ENCODE measurements at regions not wholly inside any gene's neighbourhood (a gene's known extent, or its start where the extent isn't known, plus 50 kb on each side); places are given as distances from the start of the nearest gene placed in this dataset.

GRCh38 chr17:79366988-79367571, 243.8 kb downstream of the RBFOX3 start:
- DNase-seq: no peak

DNA sequence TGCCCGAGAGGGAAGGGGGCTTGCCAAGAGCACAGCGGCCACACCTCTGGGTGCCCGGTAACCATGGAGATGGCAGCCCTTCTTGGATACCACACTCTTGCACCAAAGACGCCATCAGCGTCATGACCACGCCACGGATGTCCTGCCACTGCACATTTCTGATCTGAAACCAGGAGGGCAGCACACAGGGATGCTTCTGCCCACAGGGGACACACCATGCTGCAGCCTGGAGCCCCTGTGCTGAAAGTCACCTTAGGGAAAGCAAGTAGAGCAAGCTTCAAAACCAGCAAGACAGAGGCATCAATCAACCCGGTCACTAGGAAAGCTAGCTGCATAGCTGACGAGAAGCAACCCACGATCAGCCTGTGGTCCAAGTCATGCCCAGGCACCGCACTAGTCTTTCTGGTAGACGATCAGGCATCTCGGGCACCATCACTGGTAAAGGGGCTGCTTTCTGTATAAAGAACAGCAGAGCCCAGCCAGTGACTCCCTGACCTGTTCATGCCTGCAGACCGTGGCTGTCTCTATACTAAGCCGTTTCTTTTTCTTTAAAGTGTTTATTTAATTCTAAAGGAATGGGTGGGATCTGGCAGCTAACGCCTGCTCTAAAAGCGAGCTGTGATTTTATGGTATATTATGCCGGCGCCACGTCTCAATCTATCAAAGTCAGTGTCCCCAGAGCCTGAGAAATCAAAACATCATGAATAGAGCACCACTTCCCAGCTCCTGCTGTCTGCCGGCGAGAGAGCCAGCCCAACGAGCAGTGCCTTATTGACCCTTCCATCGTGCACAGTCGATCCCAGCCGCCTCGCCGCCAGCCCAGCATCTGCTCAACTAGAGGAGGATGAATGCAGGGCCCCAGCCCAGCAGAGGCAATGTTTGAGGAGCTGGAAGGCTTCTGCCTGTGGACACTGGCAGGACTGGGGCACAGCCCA, 244.7 kb downstream of the RBFOX3 start:
- DNase-seq: no peak

DNA sequence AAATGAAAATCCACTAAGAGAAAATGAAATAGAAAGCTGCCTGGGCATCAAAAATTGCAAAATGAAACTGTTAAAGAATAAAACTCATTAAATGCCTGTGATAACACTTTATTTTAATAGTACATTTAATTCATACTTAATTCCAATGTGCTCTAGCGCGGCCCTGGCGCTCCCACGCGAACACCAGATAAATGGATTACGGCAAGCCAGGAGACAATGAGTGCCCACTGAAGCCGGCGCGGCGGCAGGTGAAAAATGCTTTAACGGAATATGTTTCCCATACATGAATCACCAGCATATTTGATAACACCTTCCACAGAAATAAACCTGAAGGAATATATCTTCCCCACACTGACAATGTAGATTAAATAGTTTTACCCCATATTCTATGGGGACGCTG, 245.5 kb downstream of the RBFOX3 start:
- DNase-seq: no peak

- DNase-seq: no peak
These were observed 246.3 kb downstream of the RBFOX3 start for GRCh38 chr17:79364315-79365094.

DNA sequence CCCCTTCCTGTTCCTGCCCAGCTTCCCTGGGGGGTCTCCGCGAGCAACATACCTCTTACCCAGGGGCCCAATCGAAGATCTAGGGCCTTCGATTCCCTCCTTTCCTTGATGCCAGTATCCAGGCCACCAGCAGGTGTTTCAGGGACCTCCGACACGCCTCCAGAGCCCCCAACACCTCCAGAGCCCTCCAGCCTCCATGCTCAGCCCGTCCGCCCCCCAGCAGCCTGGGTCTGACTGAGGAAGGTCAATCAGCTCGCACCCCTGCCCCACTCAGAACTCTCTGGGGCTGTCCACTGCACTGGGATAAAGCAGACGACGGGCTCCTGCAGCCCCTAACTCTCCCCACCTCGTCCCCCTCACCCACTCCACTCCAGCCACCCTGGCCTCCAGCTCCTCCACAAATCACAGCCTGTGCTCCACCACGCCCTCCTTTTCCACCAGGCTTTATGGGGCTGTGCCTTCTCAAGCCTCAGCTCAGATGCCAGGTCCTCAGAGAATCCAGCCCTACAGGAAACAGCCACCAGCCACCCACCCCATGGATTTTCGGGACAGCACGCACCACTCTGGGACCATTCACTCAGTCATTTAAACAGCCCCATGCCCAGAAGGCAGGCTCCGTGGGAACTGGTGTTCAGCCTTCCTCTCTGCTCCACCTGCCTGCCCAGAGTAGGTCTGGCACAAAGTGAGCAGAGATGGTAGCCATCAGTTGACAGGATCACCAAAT, 247.1 kb downstream of the RBFOX3 start:
- no peak for DNase-seq

DNA sequence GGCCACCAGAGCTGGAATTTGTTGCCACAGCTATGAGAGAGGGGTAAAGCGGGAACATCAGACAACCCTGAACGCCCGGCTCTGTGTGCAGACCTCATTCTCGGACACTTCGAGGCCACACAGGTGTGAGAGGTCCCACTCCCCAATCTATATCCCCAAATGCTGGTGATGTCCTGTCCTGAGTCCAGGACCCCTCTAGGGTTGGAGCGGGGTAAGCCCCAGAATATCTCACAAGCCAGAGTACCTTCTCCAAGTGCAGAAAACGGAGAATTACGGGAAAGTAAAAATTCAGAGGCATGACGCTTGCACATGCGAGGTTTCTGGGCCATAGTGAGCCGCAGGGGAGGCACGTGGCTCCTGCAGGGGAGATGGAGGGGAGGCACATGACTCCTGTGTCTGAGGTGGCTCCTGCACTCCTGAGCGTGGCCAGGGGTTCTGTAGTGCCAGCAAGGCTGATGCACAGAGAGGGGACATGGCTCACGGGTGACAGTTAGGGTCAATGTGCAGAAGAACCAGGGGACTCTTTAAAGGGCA, 248.0 kb downstream of the RBFOX3 start:
- DNase-seq: no peak

GRCh38 chr17:79361873-79362771, 248.7 kb downstream of the RBFOX3 start:
- no peak for DNase-seq

DNA sequence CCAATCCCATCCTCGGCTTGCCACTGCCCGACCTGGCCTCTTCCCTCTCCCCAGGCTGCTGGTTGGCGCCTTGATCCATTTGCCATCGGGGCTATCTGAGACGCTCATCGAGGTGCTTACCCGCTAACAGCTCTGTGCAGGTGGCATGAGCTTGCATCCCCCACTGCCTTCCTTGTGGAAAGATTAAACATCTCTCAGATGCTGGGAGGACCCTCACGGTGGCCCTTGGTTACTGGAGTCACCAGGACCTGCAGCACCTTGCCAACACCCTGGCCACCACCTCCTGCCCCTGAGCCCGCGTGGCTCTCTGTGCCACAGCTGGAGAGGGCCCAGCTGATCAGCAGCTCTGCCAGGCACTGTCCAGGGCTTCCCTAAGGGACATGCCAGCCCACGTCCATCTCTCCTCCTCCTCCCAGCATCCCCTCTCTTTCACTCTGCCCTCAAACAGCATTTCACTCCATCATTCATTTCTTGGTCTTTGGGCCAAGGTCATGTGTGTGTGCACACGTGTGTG, 249.6 kb downstream of the RBFOX3 start:
- DNase-seq: no peak

DNA sequence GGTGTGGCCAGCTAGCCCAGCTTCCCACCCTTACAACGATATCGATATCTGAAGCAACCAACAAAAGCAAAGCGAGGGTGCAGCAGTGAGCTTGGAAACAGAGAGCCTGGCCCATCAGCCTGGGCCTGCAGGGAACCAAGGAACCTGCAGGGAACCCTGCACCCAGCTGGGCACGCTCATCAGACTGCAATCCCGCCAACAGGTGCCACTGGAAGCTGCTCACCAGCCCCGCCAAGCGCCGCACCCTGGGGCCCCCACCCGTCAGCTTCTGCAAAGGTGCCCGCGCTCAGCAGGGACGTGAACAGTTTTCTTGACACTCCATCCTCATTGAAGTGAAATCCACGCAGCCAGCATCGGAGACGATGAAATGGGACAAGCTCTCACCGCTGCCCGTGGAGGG, 250.7 kb downstream of the RBFOX3 start:
- DNase-seq: no peak

GRCh38 chr17:79356839-79357447, 253.9 kb downstream of the RBFOX3 start:
- no peak for DNase-seq

GRCh38 chr17:79355165-79355564, 255.7 kb downstream of the RBFOX3 start:
- no peak for DNase-seq

DNA sequence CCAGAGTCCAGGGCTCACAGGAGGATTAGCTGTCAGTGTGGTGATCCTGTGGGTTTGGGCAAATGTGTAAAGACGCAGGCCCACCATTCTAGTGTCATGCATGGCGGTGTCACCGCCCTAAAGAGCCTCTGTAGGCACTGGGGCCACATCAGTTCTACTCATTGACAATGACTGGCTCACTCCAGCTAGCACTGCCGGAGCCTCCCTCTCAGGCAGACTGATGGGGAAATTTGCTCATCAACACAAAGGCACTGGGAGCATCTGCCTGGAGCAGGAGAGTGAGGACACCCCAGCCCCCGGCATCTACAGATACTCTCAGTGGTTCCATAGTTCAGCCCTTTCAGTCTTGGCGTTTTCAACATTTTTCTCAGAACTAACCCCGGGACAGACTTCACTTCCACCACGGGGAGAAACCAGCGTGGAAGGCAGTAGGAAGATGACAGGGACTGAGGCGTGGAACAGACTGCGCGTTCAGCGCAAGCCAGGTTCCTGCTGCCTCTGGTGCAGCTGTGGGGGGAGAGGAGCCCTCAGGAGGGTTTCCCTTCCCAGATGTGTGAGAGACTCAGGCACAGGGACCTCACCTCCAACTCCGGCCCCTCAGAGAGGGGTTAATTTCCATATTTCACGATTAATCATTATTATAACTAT, 256.6 kb downstream of the RBFOX3 start:
- DNase-seq: no peak

DNA sequence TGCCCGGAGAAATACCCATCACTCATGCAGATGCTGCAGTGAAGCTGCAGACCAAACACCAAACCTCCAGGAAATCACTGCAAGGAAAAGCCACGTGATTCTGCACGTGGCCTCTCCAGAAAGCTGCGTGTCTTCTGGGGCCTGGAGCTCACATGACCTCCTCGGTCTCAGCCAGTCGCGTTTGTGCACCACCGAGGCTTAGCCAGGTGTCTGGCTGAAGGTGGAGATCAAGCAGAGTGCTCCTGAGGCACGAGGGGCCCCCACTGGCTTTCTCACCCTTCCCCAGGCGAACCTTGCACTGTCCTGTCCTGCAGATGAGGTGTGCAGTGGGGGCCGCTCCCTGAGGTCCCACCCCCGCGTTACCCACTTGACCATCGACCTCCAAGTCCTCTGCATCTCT, 257.3 kb downstream of the RBFOX3 start:
- no peak for DNase-seq

DNA sequence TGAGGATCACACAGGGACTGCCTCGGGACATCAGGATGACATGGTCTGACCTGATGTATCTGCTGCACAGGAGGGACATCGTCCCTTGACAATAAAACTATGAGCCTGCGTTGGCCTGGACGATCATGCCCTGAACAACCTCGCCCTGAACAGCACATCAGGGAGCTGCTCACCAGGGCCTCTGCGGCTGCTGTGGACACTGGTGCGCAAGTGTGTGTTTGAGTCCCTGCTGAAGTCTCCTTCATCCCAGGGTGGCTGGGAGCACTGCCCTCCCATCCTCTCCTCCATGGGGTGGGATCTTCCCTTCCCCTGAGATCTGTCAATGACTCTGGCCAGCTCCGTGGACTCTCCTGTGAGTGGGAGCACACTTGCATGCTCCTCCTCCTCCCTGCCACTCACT, 257.8 kb downstream of the RBFOX3 start:
- DNase-seq: no peak

GRCh38 chr17:79350533-79350932, 260.3 kb downstream of the RBFOX3 start:
- no peak for DNase-seq

- no peak for DNase-seq
These were observed 261.1 kb downstream of the RBFOX3 start for GRCh38 chr17:79349506-79350400.

DNA sequence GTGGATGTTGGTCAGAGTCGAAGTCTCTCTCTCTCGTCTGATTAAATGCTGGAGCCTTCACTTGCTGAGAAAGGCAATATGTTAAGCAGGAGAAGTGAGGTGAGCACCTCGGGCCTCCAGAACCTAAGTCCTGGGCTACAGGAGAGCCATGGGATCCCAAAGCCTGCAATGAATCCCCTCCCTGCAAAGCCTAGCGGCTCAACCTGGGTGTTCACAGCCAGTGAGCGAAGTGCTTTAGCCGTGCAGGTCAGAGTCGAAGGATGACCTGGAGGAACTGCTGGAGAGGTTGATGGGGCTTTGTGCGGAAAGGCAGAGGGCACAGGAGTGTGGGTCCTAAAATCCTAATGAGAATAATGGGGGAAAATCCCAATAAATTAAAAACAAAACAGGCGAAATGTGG, 267.8 kb downstream of the ENGASE start:
- DNase-seq: no peak

DNA sequence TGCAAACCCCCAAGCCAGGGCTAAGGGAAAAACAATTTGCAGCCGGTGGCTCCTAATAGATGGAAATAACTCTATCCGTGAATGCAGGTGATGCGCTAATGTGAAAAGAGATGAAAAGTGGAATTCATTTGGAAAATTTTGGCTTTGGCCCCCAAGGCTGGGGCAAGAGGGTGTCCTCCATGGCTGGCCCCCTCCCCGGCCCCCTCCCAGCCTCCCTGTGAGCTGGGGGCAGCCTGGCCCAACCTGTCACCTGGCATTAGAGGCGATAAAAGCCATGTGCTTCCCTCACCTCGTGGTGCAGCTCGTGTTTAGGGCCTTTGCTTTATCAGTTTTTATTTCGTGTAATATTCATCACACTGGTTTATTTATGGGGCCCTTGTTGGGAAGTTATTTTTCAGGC, 267.2 kb downstream of the ENGASE start:
- DNase-seq: no peak
